Epithelial cell of esophagus (primary cell): ENCODE measurements at regions not wholly inside any gene's neighbourhood (a gene's known extent, or its start where the extent isn't known, plus 50 kb on each side); places are given as distances from the start of the nearest gene placed in this dataset.

Experiments
- DNase-seq: peaks from one replicate; pipeline ENCODE4 v3.0.0; 2010; ENCODE audit warnings: low read depth
- H3K4me3 ChIP-seq: 2 replicates; pipeline ENCODE4 v1.5.1; 2011; ENCODE audit warnings: mild to moderate bottlenecking, low read length, control low read depth
- TF ChIP-seq, protein P1 (sequence below): IDR thresholded peaks from 2 replicates; pipeline ENCODE4 v1.5.1; 2011; ENCODE audit warnings: low read depth, mild to moderate bottlenecking, low read length, control low read depth, inconsistent platforms; ENCODE audit not compliant: insufficient read depth; ENCODE audit errors: missing control alignments

DNA sequence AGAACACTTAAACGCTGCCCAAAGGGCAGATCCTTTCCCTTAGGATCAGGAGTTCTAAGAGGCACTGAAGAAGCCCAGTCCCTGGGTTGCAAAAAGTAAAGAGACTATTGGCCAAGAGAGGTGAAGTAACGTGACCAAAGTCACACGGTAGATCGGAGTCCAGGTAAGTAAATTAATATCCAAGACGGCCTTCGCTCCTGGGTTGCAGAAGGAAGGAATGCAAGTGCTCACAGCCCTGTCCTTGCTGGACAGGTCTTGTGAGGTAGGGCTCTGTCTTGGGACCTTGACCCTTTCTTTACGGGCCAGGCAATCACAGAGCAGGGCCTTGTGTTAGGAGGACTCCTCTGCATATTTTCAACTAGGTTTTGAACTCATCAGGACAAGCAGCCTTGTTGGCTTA is 243.7 kb upstream of the PDE10A start:
- H3K4me3 ChIP-seq, result no peak overlapping the region
- DNase-seq, result no peak
- TF ChIP-seq, protein P1, sequence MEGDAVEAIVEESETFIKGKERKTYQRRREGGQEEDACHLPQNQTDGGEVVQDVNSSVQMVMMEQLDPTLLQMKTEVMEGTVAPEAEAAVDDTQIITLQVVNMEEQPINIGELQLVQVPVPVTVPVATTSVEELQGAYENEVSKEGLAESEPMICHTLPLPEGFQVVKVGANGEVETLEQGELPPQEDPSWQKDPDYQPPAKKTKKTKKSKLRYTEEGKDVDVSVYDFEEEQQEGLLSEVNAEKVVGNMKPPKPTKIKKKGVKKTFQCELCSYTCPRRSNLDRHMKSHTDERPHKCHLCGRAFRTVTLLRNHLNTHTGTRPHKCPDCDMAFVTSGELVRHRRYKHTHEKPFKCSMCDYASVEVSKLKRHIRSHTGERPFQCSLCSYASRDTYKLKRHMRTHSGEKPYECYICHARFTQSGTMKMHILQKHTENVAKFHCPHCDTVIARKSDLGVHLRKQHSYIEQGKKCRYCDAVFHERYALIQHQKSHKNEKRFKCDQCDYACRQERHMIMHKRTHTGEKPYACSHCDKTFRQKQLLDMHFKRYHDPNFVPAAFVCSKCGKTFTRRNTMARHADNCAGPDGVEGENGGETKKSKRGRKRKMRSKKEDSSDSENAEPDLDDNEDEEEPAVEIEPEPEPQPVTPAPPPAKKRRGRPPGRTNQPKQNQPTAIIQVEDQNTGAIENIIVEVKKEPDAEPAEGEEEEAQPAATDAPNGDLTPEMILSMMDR, result no peak

DNA sequence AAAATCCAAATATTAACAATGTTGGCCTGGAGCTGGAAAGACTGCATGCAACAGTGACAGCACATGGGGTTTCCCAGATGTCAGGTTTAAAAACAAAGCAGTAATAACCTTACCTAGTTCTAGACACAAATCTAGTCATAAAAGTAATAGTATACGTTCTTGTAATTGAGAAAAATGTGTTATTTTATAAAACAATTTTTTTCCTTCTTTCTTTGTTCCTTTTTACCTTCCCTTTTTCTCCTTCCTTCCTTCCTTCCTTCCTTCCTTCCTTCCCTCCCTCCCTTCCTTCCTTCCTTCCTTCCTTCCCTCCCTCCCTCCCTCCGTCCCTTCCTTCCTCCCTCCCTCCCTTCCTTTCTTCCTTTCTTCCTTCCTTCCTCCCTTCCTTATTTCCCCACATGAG is 242.7 kb upstream of the PDE10A start:
- TF ChIP-seq, protein P1, result no peak
- no peak overlapping the region for H3K4me3 ChIP-seq

DNA sequence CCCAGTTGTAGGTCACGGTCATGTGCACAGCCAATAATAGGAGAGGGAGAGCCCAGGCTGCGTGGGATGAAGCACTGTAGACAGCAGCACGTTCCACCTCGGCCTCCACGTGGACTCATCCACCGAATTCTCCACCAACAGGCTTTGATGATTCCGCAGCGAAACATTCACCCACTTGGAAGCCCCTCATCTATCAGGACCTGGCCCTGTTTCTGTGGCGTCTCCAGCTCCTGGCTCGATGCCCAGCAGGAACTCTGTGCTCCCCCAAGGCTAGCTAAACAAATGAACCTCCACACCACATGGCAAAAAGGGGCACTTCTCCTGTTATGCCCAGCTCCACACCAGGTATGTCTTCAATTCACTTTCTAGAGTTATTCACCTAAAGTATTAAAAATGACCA is 237.9 kb upstream of the PDE10A start:
- TF ChIP-seq, protein P1, result no peak
- H3K4me3 ChIP-seq, result no peak overlapping the region

More for the DNA sequence above, 242.7 kb upstream of the PDE10A start:
- DNase-seq, result no peak

DNA sequence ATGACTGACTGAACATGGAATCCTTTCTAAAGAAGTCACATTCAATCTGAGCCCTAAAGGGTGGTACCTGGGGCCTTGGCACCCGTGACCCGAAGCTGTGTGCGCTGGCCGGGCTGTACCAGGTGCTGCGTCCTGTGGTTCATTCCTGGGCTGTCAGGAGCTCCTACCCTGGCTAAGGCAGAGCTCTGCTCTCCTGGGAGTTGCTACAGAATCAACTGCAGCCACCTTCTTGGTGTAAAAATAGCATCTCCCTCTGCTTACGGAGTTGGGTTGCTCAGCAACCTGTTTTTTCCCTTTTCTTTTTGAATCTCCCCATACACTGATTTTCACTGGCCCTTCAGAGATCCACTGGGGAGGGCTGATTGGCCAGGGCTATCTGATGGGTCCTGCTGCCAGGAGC is 236.6 kb upstream of the PDE10A start:
- H3K4me3 ChIP-seq, result no peak overlapping the region
- DNase-seq, result no peak

More for the DNA sequence above, 237.9 kb upstream of the PDE10A start:
- no peak for DNase-seq

DNA sequence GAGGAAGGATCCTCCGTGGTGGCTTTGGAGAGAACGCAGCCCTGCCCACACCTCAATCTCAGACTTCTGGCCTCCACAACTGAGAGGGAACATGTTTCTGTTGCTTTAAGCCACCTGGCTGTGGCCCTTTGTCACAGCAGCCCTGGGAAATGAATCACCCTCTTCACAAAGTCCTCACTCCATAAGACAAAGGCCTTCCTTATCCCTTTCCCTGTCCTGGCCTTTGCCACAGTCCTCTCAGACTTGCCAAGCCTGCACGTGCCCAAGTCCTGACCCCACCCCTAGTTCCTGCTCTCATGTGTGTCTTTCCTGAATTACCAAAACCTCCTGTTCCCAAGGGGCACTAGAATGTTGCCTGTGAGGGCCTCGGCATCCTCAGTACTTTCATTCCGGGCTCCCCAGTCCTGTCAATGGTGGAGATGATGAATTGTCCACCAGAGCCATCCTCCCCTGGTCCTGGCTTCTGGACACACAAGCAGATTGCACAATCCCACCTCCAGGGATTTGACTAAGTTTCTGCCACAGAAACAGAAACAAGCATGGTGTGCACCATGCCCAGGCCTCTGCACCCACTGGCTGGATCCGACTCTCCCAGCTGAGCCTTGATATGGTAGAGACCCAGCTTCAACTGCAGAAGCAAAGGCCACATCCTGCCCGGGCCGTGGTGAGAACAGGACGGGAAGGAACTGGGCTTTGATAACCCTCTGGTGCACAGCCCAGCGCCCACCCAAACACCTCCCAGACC is 232.6 kb upstream of the PDE10A start:
- DNase-seq, result no peak
- TF ChIP-seq, protein P1, result no peak
- no peak overlapping the region for H3K4me3 ChIP-seq

More for the DNA sequence above, 236.6 kb upstream of the PDE10A start:
- TF ChIP-seq, protein P1, result no peak

DNA sequence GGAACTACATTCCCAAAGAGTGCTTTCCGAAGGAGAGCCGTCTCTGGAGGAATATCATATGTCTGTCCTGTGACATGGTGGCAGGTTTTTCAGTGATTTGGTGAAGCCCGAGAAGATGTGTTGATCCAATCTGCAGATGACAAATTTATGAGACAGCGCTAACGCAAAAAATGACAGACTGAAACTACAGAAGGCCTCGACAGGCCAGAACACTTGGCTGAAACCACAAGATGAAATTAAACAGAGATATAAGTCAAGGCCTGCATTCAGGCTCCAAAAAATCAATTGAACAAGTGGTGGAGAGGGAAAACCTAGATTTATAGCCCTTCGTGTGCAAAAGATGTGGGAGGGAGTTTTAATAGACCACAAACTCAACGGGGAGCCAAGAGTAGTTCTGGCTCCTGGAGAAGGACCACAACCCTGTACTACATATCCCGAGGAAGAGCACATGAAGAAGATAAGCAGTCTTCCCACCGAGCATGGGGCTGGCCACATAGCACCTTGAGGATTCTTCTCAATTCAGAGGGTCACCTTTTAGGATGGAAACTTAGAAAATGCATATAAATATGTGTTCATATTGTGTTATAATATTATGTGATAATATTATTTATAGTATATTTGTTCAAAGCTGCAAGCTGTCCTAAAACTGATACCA is 231.3 kb upstream of the PDE10A start:
- H3K4me3 ChIP-seq, result no peak overlapping the region
- DNase-seq, result no peak
- TF ChIP-seq, protein P1, result no peak
